ENCODE measurements at regions not wholly inside any gene's neighbourhood (a gene's known extent, or its start where the extent isn't known, plus 50 kb on each side); places are given as distances from the start of the nearest gene placed in this dataset.
"Not testable (repeated sequence)": the region's sequence is repeated elsewhere in the genome, so short reads cannot be mapped to it uniquely, and the experiment has no call there.

DNA sequence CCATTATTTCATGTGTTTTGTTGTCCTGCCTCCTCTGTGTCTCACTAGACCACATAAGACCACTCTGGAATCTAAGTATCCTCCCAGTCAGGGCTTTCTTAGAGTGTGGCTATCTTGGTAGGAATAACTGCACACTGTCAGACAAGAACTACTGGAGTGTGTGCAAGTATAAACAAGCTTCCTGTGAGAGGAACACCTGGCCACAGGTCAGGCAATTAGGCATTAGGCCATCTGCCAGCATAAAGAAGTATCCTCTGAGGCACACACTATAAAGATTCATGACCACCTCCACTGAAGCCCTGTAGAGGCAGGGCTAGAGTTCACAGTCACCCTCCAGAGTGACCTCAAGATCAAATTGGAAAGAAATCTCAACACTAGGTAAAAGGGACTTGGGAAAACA, 507.0 kb upstream of the PABPC4L start:
- no peaks in the 10 kb centered on the region for H3K4me1 ChIP-seq
- TF ChIP-seq, protein P1, sequence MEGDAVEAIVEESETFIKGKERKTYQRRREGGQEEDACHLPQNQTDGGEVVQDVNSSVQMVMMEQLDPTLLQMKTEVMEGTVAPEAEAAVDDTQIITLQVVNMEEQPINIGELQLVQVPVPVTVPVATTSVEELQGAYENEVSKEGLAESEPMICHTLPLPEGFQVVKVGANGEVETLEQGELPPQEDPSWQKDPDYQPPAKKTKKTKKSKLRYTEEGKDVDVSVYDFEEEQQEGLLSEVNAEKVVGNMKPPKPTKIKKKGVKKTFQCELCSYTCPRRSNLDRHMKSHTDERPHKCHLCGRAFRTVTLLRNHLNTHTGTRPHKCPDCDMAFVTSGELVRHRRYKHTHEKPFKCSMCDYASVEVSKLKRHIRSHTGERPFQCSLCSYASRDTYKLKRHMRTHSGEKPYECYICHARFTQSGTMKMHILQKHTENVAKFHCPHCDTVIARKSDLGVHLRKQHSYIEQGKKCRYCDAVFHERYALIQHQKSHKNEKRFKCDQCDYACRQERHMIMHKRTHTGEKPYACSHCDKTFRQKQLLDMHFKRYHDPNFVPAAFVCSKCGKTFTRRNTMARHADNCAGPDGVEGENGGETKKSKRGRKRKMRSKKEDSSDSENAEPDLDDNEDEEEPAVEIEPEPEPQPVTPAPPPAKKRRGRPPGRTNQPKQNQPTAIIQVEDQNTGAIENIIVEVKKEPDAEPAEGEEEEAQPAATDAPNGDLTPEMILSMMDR (IDR thresholded peaks at IDR 0.05): no peak
- H3K27me3 ChIP-seq: no peaks in the 10 kb centered on the region
- H3K9me3 ChIP-seq: no peaks in the 10 kb centered on the region
- intact Hi-C loops (cut with DNase I): no loop called here
- DNase-seq (no peak), ATAC-seq (no peak), FAIRE-seq (no peak)
- H3K36me3 ChIP-seq: no peaks in the 10 kb centered on the region
- H3K4me3 ChIP-seq: no peak overlapping the region
- H3K27ac ChIP-seq: no peak overlapping the region

DNA sequence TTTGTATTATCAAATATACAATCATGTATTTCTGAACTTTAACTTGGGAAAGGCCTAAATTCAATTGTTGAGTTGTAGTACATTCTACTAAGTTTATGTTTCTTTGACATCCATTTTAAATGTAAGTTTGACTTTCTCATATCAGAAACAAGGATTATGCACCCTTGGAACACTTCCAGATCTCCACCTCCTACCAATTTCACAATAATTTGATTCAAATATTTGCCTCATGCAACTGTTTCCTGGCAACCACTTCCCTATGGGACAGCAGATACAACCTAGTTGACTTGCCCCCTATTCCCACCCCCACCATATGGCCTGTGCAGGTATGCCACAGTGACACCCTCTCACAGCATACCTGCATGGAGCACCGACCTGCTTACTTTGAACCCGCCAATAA, 506.4 kb upstream of the PABPC4L start:
- FAIRE-seq: no peak
- Histone ChIP-seq H3K27ac (no peak overlapping the region), H3K36me3 (no peaks in the 10 kb centered on the region), H3K4me3 (no peak overlapping the region), H3K27me3 (no peaks in the 10 kb centered on the region), H3K9me3 (no peaks in the 10 kb centered on the region), H3K4me1 (no peaks in the 10 kb centered on the region)
- no peak for DNase-seq
- intact Hi-C loops (cut with DNase I): no loop called here
- TF ChIP-seq, protein P1 (IDR thresholded peaks at IDR 0.05): no peak
- 96 to 98% methylated on average over 2 of the region's 2 CpGs for WGBS, 2 donors
- no peak for ATAC-seq

DNA sequence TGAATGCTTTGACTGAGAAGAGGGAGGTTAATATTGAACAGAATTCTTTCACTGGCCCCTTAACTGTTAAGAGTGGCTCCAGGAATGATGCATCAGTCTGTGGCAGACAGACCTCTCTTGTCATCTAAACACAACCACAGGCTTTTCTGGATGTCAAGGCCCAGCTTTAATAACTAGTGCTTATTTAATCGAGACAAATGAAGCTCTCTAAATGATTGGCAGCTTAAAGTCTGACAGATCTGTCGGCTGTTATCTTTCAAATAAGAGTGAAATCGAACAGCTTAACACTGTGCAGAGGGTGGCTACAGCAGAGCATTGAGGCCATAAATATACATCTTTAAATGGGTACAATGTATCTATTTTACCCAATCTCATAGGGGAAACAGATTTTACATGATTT, 500.8 kb upstream of the PABPC4L start:
- Histone ChIP-seq H3K27me3 (no peaks in the 10 kb centered on the region), H3K9me3 (no peaks in the 10 kb centered on the region), H3K36me3 (no peaks in the 10 kb centered on the region), H3K4me3 (no peak overlapping the region), H3K27ac (no peak overlapping the region), H3K4me1 (no peaks in the 10 kb centered on the region)
- ATAC-seq: no peak
- intact Hi-C loops (cut with DNase I): no loop called here
- FAIRE-seq: no peak
- TF ChIP-seq, protein P1 (IDR thresholded peaks at IDR 0.05): no peak
- DNase-seq: no peak
- WGBS, 2 donors: 48 to 55% methylated on average over 3 of the region's 3 CpGs

DNA sequence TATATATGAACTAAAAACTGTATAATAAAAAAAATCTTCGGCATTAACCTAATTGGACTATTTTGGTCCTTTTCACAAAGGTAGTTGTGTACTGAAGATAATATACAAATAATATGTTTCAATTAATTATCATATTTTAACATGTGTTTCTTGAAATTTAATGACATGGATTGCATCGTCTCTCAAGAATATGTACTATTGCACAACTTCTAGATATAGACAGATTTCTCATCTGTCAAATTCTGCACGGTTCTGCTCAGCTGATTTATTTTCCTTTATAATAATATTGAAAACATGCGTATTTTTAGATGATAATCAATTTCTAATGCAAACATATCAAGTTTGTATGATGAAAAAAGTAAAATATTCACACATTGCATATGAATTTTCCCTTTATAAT, 498.7 kb upstream of the PABPC4L start:
- ATAC-seq (no peak), DNase-seq (no peak), FAIRE-seq (peak; percentile 5)
- Histone ChIP-seq H3K36me3 (no peaks in the 10 kb centered on the region), H3K9me3 (no peaks in the 10 kb centered on the region), H3K27me3 (no peaks in the 10 kb centered on the region), H3K27ac (no peak overlapping the region), H3K4me3 (no peak overlapping the region), H3K4me1 (no peaks in the 10 kb centered on the region)
- WGBS, 2 donors: 63 to 67% methylated on average over 4 of the region's 4 CpGs
- TF ChIP-seq, protein P1 (IDR thresholded peaks at IDR 0.05): no peak
- intact Hi-C loops (cut with DNase I): no loop called here

DNA sequence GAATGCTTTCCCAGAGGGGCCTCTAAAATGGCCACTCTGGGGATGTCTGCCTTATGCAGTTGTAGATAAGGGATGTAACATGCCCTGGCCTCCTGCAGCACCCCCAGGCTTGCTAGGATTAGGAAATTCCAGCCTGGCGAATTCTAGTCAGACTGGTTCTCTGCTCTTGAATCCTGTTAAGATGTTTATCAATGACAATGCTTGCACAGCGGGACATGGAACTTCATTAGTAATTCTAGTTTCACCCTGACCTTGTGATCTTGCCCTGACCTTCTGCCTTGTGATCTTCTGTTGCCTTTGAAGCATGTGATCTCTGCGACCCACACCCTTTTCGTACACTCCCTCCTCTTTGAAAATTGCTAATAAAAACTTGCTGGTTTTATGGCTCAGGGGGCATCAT, 497.2 kb upstream of the PABPC4L start:
- H3K36me3 ChIP-seq; intact Hi-C loops (cut with DNase I); H3K9me3 ChIP-seq; H3K4me1 ChIP-seq; ATAC-seq; FAIRE-seq; H3K27me3 ChIP-seq; DNase-seq; H3K27ac ChIP-seq; H3K4me3 ChIP-seq: not testable (repeated sequence)
- WGBS, 2 donors: 56 to 67% methylated on average over 4 of the region's 4 CpGs

DNA sequence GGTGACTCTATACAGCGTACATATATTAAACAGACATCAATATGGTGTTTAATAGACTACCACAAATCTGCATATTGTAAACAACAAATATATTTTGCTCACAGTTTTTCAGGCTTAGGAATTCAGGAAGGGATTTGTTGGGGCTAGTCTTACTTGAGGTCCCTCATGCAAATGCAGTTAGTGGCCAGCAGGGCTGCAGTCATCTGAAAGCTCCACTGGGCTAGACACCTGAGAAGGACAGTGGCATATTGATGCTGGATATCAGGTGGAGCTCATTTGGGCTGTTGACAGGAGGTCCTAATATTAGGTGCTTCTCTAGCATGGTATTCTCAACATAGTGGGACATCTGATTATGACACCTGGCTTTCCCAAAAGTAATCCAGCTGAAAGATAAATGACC, 493.8 kb upstream of the PABPC4L start:
- Histone ChIP-seq H3K27ac (no peak overlapping the region), H3K4me1 (no peaks in the 10 kb centered on the region), H3K27me3 (no peaks in the 10 kb centered on the region), H3K9me3 (no peaks in the 10 kb centered on the region), H3K36me3 (no peaks in the 10 kb centered on the region), H3K4me3 (no peak overlapping the region)
- DNase-seq (no peak), FAIRE-seq (no peak), ATAC-seq (no peak)
- intact Hi-C loops (cut with DNase I): no loop called here
- TF ChIP-seq, protein P1 (IDR thresholded peaks at IDR 0.05): no peak
- 67 to 70% methylated on average over 1 of the region's 1 CpG for WGBS, 2 donors

All from pancreas (tissue), 10 donors.